NCI-H345 (cell line): ENCODE measurements at regions not wholly inside any gene's neighbourhood (a gene's known extent, or its start where the extent isn't known, plus 50 kb on each side); places are given as distances from the start of the nearest gene placed in this dataset.
A peak's percentile ranks its signal among the peaks of the same experiment; 100 is the strongest.

ENCODE experiments used
- DNase-seq: peaks from one replicate; lab custom pipeline; 2025; lab: John Stamatoyannopoulos, UW

DNA sequence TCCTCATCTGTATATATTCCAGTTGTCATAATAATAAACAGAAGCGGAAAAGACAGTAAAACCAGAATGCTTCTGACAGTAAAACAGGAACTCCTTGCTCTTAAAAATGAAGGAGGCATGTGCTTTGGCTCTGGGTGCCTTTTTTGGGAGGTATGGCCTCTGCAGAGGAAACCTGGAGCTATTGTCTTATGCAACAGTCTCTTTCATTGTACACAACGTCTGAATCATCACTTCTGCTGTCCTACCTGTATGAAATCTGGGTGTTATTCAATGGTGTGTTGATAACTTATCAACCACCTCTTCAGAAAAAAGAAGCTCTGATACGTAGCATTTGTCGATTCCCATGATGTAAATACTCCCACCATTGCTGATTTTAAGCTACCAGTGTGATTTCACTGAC, 64.8 kb downstream of the CDCA7 start:
- DNase-seq, result no peak

DNA sequence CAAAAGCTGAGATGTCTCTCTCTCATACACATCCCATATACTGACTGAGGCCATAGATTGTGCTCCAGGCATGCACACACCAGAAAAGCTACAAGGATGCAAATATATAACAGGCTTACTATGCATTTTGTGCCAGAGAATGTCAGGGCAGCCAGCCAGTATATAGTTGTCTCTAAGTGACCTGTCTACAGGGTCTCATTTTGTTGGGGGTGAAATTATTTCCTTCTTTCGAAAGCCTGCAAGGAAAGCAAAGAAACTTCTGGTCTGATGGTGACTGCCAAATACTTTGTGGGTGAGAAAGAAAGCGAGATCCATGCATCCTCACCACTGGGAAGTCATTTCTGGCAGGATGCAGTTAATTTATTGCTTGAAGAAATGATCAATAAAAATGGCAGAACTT, 70.2 kb downstream of the CDCA7 start:
- DNase-seq, result no peak

DNA sequence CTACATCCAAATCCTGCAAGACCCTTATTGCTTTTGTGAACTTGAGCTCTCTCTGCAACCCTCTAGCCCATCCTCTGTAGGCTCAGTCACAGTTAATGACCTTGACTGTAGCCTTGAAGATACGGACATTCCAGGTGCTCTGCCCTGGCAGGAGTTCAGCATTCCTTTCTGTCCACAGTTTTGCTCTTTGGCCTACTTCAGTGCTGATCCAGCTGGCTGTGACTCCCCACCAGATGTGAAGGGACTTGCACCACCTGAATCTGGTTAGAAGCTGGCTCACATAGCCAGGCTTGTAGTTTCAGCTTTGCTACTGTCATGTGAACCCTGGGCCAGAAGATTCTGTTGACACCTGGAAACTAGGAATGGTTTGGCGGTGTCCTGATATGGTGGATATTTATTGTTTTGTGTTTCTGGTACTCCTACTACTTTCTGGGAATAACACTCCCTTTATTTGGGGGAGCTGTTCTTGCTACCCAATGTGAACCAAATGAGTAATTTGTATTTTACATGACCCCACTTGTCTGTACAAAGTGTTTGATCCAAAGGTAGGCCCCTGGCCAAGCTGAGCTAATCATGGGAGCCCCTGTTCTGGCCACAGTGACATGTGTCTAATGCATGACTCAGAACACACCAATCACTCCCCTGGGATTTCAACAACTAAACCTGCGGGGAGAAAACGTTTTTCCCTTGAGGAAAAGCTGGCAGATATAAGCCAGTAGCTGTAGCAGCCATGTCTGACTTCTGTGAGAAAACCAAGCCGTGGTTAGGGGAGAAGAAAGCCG, 73.4 kb downstream of the CDCA7 start:
- DNase-seq, result no peak

DNA sequence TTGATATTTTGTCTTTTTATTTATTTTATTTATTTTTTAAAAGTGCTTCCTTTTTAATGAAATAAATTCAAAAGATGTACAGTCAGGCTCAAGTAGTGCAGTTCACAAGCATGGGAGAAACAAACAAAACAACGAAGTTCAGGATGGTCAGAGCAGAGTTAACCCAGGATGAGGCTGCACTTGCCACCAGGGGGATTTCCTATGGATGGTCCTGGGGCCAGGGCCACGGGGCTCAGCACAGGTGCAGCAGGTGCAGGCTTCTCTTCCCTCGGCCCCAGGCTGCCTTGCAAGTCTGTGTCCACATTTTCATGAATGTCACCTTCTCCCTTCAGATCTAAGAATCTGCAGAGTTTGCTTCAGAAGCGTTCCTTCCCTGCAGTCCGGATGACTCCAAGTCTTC, 76.5 kb downstream of the CDCA7 start:
- no peak for DNase-seq

DNA sequence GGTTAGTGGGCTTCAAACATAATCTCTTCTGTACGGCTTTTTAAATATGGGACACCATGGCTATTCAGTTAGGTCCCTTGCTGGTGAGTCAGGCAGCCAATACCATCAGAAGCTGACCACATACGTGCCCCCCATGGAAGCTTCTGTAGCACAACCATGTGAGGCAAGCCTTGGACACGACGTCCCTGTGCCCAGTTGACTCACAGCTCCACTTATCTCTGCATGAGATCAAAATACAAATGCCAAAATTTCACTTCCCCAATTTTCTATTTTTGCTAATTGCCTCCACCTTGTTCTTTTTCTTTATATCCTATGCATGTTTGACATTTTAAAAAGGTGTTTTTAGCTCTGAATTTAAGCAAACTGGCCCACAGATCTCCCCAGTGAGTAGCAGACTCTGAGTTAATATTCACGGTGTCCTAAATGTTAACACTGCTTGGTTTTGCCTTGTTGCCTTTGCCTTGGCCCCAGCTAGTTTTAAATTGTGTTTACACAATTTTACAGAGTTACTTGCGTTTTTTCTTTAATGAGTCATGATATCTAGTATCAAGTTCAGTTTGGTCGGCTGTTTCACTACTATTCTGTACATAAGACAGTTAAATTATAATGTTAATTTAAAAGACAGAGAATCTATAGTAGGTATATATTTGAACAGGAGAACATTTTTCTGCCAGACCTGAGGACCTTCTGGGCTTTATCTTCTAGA, 77.5 kb downstream of the CDCA7 start:
- DNase-seq, result no peak

DNA sequence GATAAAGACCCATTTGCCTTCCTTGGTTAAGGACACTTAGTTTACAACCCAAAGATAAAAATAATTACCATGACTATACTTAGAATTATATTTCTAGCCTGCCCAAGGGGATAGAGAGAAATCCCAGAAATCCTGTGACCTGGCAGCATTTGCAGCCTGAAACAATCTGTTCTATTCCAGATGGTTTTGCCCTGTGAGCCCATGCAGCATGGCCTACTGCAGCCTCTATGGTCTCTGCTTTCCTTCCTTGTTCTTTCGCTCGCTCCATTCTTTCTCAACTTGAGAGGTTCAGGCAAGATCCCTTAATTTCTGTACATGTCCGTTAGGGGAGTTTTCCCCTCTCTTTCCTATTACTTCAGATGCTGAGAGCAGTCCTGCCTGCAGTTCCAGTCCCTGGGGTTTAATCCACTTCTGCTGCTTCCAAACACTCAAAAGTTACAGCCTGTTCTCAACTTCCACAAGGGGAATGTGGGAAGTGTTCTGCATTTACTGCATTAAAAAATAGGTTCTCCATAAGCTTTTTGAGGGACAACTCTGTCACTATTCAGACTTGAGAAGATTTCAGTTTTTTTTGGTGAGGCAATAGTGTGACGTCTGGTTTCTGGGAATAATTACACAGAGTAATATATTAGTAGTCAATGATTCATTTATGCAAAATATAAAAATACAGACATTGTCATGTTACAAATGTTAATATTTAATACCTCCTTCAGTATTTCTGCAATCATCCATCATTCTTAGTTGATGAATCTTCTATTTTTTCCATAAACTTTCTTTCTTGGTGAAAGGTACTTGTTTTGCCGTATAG, 80.3 kb downstream of the CDCA7 start:
- DNase-seq, result no peak

DNA sequence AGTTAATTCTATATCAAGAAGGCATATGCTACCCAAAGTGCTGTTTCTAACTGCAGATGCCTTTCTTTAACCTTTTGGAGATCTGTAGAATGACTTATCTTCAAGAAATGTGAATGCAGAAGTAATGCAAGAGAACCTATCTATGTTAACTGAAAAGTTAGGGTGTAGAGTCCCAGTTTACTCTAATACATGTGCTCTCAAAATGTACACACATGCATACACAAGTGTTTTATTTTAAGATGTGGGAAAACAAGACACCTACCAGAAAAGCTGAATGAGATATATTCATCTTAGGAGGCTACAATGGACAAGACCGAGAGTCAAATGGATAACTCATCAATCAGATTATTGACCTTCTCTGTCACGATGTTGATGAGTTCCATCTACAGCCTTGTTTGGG, 80.9 kb downstream of the CDCA7 start:
- no peak for DNase-seq

DNA sequence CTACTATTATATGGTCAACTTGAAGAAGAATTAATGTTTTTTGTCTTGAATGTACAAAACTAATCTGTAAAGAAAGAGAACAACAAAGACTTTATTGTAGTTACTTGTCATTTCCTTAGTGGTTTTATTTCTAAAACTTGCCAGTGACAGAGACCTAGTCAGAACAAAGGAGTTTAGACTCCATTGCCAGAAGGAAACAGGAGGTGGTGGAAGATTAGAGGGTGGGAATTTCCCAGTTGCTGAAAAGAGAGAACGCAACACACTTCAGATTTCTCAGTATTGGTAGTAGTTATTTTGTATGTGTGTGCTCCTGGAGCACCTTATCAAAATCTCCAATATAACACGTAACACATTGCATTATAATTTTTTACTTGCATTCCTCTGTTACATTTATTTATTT, 81.4 kb downstream of the CDCA7 start:
- no peak for DNase-seq

DNA sequence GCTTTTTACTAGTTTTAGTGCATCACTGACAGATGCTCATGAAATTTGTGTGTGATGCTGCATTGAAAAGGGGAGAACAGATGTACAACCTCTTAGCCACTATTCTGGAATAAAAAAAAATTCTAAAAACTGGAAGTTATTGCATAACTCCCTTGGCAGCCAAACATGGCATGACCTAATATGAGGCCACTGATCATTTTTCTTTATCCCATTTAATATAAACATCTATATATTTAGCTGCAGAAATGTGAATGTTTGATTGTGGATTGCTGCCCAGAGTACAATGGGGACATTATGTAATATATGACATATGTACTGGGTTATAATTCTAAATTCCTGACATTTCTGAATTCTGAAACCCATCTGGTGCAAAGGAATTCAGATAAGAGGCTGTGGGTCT, 86.5 kb downstream of the CDCA7 start:
- DNase-seq, result no peak

DNA sequence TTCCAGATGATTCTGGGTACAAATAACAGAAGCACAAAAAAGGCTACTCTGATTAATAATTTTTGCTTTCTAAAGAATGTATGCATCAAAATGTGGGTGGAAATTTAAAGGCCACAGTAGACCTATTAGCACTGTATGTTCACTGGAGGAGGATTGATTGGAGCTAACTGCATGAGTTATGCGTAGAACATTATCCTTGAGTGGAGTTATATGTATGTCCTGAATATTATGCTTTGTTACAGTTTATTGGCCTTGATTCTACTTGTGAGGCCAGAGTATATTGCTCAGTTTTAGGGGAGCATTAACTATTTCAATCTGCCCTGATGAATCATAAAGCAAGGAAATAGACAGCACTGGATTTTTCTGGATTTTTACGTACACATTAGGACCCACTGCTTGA, 87.9 kb downstream of the CDCA7 start:
- no peak for DNase-seq

DNA sequence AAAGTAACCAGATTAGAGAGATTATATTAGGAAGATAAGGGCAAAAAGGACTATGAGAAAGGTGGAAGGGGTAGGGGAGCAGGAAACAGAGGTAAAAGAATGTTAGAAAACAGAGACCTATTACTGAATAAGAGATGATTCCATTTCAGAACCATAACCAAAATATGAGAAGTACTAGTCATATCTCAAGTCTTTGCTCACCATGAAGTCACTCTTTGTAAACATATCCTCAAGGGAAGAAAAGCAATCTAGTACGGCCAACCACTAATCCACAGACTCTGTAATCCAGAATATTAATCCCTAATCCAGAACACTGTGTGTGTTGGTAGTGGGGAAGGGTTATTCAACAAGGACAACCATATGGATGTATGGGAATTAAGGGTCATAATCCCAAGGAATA, 92.0 kb downstream of the CDCA7 start:
- DNase-seq, result no peak

DNA sequence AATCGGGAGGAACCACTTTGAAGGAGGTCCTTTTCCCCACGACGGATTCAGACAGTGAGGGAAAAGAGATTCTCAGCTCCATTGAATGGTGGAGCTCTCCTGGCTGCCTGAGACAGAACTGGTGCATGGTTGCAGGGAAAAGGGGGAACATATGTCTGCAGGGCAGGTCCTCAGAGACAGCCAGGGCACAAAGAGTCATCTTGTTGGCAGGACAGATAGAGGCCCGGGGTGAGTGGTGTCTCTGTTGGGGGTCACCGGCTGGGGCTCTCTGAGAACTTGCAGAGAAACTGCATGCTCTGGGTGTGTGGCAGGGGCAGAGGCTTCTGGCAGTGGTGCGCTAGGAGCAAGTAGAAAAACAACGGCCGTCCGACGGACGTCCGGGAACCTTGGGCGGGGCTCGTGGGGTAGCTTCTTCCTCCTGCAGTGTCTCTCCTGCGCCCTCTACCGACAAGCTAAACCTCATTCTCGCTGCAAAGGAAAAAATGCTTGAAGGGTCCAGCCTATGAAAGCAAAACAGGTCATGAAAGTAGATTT, 94.3 kb downstream of the CDCA7 start:
- DNase-seq, result no peak

DNA sequence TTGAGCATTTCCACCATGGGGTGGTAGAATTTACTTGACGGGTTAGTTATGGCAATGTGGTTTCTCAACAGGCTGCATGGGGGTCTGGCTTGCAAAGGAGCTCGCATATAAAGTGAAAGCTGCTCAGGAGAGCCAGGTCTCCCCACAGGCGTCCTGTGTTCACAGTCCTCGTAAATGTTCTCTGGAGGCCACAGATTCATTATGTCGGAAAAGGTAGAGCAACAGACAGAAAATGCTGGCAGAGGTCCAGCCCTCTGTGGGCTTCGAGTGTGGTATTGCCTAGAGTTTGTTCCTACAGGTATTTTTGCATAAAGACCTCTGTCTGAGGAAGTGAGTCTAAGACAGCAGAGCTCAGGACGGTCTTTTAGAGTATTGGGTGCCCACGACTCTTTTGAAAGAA, 96.4 kb downstream of the CDCA7 start:
- peak; percentile 32 for DNase-seq

DNA sequence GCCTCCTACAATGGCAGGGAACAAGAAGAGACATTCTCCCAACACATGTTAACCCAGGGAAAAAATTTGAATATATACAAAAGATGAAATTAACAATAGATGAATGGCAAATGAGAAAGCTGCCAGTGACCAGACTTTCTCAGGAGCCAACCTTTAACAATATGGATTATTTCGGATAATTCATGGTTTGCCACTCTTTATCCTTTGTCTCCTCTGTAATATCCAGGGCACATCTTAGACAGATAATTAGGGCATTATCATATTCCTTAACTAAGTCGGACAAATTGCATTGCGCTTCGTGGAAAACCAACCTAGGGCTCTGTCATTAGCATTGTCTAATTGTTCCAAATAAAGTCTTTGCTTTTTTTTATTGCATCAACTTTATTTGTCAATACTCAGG, 97.3 kb downstream of the CDCA7 start:
- DNase-seq, result no peak

DNA sequence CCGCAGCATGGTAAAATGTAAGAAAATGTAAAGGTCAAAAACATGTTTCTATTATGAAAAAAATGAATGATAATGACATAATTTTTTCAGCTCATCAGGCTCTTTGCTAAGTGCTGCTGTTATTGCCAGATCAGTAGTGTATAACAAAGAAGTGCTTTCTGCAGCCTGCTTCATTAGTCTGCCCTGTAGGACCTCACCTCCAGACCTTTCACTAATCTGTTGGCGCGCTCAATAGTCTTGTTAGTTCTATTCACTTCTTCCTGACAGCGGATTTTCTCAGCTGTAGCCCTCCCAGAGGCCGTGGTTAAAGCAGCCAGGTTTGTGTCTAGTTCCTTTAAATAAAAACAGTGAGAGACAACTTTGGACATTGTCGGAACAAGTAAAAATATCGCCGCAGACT, 97.7 kb downstream of the CDCA7 start:
- no peak for DNase-seq

DNA sequence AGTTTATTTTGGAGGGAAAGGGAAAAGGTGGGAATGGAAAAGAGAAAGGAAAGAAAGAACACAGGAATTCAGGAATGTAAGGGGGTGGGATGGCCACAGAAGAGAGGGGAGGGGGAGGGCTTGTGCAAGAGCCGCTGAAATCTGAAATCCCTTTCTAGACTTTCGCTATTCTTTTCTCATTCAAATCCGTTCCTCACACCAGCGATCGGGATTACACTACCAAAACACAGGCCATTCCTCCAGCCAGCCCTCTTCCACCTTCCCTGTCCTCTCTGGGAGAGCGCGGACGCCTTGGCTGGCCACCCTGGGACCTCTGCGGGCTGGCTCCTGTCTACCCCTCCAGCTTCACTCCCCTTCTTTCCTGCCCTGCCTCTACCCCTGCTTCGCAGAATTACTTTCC, 102.3 kb downstream of the CDCA7 start:
- no peak for DNase-seq

DNA sequence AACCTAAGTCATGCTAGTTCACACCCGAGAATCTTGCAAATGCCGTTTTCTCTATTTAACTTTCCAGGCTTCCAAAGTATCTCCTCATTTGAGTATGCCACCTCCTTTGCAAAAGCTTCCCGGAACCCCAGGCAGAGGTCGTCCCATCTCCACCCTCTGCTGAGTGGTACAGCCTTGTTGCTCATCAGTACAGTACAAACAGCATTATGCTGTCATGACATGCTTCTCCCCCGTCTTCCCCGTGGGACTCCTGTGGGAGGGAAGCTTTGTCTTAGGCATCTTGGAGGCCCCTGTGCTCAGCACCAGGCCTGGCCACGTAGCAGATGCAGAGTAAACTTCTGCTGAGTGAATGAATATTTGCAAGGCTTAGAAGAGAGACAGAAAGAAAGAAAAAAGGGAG, 102.7 kb downstream of the CDCA7 start:
- DNase-seq, result no peak

DNA sequence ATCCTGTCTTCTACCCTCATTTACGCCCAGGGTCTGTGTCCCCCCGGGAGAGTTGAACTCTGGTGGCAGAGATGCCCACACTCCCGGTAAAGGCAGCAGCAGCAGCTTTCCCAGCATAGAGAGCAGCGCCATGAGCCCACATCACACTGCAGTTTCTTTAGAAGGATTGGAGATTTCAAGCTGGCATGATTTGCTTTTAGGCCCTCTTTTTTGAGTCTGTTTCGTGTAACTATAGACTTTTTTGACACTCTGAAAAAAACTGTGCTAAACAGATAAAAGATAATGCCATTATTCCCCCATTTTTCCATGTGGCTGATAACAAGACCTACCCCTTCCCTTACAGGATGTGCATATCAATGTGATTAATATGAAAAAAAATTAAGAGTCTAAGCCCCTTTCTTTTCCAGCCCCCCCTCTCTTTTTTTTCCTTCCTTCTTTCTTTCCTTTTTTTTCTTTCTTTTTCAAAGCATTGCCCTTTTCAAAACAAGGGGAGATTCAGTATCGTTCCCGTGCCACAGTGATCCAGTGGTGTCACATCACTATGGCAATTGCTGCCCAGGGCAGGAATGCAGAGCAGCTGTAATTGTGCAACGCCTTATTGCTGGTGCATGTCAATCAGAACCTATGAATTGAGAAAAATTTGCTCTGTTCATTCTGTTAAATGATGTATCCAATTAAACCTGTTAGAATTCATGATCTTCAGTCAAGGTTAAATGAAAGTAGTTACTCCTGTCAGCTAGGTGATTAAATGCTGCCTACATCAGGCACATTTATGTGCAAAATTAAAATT, 104.5 kb downstream of the CDCA7 start:
- DNase-seq, result no peak

DNA sequence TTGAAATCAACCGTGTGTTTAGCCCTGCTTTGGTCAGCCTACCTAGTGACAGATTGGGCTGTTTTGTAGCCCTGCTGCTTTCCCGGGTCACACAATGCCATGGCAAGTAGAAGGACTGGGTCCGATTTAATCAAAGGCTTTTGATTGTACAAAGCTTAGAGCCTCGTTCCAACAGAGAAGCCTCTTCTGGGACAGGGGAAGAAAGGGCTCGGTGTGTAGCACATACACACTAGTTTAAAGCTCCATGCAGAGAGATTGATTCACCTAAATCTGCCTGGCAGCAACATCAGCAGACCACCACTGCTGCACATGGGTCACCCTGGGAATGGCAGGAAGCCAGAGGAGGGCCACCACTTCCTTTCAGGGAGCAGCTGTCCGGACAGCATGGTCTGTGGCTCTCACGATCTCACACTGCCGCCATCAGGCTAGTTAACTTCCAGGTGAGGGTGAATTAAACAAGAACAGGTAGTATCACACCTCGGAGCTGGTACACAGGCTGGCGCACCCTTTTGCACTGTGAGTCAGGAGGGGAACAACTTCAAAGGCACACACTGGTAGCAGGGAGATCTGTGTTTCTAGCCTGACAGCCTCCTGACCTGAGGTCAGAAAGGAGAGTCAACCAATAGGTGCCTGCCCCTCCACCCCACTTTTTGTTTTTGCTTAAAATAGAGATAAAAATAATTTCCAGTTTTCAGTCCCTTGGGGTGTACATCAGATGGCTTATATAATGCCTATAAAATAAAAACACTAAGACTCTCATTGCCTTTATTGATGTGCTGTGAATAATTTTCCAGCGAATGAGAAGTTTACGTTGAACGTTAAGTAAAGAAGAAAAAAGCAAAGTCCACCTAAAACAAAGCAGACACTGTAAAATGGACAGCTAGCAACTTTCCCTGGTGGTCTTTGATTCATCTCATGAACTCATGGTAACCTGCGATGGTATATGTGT, 108.5 kb downstream of the CDCA7 start:
- DNase-seq, result no peak

DNA sequence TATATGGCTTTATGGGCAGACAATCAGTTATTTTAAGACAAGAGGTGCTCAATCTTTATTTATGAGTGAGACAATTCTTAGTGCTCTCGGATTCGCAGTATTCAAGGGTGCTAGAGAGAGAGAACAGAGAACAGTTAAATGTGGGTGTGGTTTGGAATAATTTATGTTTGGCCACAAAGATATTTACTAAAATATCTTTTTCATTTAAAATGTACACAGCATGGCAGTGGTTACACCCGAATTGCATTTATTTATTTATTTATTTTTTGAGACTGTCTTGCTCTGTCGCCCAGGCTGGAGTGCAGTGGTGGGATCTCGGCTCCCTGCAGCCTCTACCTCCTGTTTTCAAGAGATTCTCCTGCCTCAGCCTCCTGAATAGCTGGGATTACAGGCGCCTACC, 109.2 kb downstream of the CDCA7 start:
- no peak for DNase-seq

DNA sequence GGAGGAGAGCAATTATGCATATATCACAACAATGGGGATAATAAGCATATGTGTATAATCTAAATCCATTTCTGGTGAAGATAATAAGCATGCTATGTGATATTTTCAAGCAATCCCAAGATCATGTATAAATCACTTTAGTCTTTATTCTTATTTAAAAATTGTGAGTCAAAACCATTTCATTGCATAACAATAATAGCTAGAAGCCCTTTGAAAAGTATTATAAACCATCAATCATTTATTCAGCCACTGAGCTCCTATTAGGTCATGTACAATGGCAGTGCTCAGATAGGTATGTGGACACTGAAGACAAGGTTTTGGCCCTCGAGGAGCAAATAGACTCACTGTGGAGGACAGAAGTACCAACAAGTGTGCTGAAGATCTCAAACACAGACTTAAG, 113.1 kb downstream of the CDCA7 start:
- DNase-seq, result no peak
